Erythroblast (primary cell): ENCODE measurements at regions not wholly inside any gene's neighbourhood (a gene's known extent, or its start where the extent isn't known, plus 50 kb on each side); places are given as distances from the start of the nearest gene placed in this dataset.

Experiments used
- GATA1 ChIP-seq: IDR thresholded peaks from 2 replicates; pipeline ENCODE4 v1.6.1; 2011; ENCODE audit warnings: low read depth, mild to moderate bottlenecking, control low read depth, low read length, moderate library complexity
- POLR2A ChIP-seq: IDR thresholded peaks from 2 replicates; pipeline ENCODE4 v1.6.1; 2011; ENCODE audit warnings: mild to moderate bottlenecking, low read length

DNA sequence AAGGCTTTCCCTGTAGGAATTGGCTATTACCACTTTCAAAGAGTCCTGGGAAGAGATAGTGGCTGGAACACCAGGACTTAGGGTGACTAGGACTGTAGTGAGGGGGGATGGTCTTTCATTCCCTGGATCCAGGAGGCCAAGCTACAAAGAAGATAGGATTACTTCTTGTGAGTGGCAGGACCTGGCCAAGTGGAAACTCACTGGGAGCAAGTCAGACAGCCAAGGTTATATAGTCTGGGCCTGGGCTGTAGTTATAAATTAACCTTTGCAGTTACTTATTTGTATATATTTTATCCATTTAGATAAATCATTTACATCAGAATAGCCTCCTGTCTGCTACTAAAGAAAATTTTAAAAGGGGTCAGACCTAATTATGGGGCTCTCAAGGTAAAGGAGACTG lies 124.3 kb downstream of the TLR4 start:
- no peak for TF ChIP-seq POLR2A
- TF ChIP-seq GATA1 = no peak
